Stimulated activated CD4-positive, alpha-beta T cell treated with anti-CD3 and anti-CD28 coated beads, Interleukin-4, amount 100 ng/mL, for 4 hours (primary cell): ENCODE measurements at regions not wholly inside any gene's neighbourhood (a gene's known extent, or its start where the extent isn't known, plus 50 kb on each side); places are given as distances from the start of the nearest gene placed in this dataset.
"Not testable (repeated sequence)": the region's sequence is repeated elsewhere in the genome, so short reads cannot be mapped to it uniquely, and the experiment has no call there.

Source experiments
- DNase-seq, 2 experiments: peaks; one replicate each; pipeline ENCODE4 v3.0.0-alpha.2; 2020

DNA sequence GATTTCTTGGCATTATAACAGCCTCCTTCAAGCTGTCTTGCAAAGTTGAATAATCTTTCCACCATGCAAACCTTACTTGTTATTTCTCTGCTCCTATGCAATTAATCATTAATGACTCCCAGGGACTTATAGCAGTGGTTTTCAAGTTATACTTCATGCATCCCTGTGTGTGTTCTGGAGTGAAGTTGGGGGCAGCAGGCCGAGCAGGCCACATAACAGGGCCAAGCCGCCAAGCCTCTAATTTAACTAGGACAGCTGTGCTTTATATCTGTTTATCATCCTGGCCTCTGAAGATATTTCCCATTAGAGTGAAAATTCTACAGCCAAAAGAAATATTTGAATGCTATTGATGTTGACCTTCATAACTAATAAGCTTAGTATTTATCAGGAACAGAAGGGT lies 133.5 kb upstream of the PAK3 start:
- no peak for DNase-seq

GRCh38 chrX:110955706-110956105 lies 140.3 kb upstream of the PAK3 start:
- no peak for DNase-seq

- DNase-seq: no peak
Observed at GRCh38 chrX:110954428-110955100, 141.4 kb upstream of the PAK3 start.

- DNase-seq: no peak
Observed at GRCh38 chrX:110951472-110952269, 144.3 kb upstream of the PAK3 start.

GRCh38 chrX:110944751-110945675 lies 149.4 kb upstream of the CHRDL1 start:
- DNase-seq: no peak

GRCh38 chrX:110944311-110944750 lies 148.7 kb upstream of the CHRDL1 start:
- no peak for DNase-seq

DNA sequence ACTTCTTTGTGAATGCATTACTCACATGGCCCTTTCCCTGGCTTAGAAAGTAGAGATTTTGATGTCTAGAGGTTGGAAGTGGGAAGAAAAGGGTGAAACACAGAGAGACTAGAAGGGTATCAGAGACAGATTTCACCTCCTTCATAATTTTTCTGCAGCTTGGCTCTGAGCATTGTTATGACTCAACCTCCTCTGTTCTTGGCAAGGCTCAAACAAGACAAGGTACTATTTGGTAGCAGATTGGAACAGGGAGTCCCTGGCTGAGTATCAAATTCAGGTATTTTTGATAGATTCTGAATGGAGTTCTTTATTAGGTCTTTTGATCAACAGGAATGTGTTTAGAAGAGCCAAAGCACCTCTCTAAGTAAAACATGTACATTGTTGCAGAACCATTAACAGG lies 146.3 kb upstream of the CHRDL1 start:
- no peak for DNase-seq

- DNase-seq: no peak
Observed at GRCh38 chrX:110938977-110939732, 143.5 kb upstream of the CHRDL1 start.

DNA sequence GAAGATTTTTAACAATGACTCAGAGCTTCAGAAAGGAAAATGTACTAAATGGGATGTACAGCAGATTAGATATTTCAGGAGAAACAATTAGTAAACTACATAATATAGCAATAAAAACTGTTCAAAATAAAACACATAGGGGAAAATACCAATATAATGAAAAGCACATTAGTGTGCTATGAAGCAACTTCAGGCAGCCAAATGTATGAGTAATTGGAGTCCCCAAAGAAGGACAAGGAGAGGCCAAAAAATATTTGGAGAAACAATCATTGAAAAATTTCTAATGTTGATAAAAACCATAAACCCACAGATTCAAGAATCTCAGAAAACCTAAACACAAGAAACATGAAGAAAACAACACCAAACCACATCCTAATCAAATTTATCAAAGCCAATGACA lies 129.3 kb upstream of the CHRDL1 start:
- no peak for DNase-seq

GRCh38 chrX:110920991-110921390 lies 125.4 kb upstream of the CHRDL1 start:
- no peak for DNase-seq

- no peak for DNase-seq
Observed at GRCh38 chrX:110915570-110915969, 120.0 kb upstream of the CHRDL1 start.

DNA sequence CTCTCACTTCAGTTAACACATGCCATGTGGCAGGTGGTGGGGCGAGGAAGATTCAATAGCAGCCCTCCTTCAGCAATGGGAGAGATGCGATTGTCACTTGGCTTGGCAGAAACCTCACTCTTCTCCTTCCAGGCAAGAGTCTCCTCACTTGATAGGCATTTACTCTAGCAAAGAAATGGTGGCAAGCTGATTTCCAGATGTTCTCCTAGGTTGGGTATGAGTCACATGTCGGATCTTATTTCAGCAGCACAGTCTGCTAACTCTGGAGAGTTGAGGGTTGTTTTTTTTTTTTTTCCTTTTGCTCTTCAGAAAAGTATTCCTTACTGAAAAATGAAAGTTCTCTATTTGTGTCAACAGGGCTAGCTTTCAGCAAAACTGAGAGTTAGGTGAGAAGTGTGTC lies 119.5 kb upstream of the CHRDL1 start:
- DNase-seq: no peak

GRCh38 chrX:110914281-110914680 lies 118.7 kb upstream of the CHRDL1 start:
- no peak for DNase-seq

DNA sequence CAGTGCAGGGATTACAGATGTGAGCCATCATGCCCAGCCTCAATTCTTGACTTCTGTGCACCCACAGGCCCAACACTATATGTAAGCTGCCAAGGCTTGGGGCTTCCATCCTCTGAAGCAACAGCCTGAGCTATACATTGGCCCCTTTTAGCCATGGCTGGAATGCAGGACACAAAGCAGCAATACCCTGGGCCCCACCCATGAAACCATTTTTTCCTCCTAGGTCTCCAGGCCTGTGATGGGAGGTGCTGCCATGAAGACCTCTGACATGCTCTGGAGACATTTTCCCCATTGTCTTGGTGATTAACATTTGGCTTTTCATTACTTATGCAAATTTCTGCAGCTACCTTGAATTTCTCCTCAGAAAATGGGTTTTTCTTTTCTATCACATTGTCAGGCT lies 109.1 kb upstream of the CHRDL1 start:
- DNase-seq: not testable (repeated sequence)

DNA sequence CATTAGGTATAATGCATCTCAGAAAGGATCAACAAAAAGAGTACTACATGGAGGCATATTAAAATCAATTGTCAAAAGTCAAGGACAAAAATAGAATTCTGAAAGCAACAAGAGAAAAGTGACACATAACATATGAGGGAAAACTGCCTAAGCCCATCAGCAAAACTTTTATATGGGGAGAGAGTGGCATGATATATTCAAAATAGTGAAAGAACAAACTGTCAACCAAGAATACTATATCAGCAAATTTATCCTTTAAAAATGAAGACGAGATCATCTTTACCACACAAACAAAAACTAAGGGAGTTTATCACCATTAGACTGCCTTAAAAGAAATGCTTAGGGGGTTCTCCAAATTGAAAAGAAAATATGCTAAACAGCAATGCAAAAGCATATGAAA lies 86.4 kb upstream of the CHRDL1 start:
- no peak for DNase-seq

DNA sequence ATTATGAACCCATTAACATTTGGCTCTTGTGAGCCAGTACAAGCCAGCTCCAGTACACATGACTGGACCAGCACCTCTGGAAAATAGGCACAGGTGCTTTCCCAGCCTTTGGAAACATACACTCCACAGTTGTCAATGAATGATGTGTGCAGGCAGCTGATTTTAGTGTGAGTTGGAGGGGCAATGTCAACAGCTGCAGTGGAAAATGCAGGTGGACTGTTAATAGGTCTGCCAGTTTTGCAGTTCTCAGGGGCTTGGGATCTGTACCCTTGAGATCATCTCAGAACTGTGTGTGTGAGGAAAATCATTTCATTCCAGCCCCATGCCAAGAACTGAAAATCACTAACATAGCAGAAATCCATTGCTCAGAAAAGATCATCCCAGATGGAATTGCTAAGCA lies 81.7 kb upstream of the CHRDL1 start:
- no peak for DNase-seq

DNA sequence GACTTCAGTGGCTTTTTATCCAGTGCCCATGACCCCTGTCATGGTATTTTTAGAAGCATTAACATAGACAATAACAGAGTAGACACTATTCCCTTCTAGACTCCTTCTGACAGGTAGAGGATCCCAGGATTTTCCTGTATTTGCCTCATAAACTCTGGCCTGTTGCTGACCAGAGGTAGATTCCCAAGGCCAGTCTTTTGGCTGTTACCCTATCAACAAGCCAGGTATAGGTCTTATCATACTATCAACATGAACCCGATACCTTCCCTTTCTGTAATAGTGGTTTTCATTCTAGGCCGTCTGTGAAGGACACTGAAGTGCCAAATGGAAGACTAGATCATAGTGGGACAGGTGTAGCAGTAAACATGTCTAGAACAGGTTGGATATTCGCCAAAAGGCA lies 76.2 kb upstream of the CHRDL1 start:
- DNase-seq: no peak

DNA sequence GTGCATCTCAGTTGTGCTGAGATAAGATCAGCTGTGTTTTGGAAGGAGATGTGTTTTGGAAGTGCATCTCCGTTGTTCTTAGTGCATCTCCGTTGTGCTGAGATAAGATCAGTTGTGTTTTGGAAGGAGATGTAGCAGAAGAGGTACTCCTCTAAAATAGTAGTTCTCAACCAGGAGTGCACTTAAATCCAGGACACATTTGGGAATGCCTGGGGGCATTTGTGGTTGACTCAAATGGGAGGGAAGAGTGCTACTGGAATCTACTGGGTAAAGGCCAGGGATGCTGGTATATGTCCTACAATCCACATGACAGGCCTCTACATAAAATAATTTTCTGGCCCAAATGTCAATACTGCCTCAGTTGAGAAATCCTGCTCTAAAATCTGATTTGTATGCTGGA lies 70.8 kb upstream of the CHRDL1 start:
- DNase-seq: no peak

- DNase-seq: no peak
Observed at GRCh38 chrX:110863883-110864282, 68.3 kb upstream of the CHRDL1 start.

- DNase-seq: no peak
Observed at GRCh38 chrX:110858565-110858964, 62.9 kb upstream of the CHRDL1 start.

- DNase-seq: no peak
Observed at GRCh38 chrX:110853610-110854009, 58.0 kb upstream of the CHRDL1 start.

DNA sequence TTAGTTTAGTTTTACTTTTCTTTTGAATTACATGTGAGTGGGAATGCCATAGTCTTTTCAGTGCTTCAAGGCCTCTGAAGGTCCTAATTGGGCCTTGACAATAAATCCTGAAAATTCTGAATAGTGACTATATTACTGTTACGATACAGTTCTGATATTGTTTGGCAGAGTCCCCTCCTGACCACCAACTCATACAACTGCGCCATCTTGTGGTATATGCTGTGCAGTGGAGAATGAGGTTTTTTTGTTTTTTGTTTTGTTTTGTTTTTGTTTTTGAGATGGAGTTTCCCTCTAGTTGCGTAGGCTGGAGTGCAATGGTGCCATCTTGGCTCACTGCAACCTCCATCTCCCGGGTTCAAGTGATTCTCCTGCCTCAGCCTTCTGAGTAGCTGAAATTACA lies 56.6 kb upstream of the CHRDL1 start:
- no peak for DNase-seq

- DNase-seq: no peak
Observed at GRCh38 chrX:110851780-110852179, 56.2 kb upstream of the CHRDL1 start.
